Tibial artery (tissue), 4 donors: ENCODE measurements at regions not wholly inside any gene's neighbourhood (a gene's known extent, or its start where the extent isn't known, plus 50 kb on each side); places are given as distances from the start of the nearest gene placed in this dataset.
A peak's percentile ranks its signal among the peaks of the same experiment; 100 is the strongest.

ENCODE experiments used
- DNase-seq, 2 donors: peaks; one replicate each; pipeline ENCODE4 v3.0.0-alpha.2; 2019
- H3K27ac ChIP-seq, 2 donors: fragments of 200-600 bp; sonication (generic) in 1 of 2; 1 replicate in 1 of 2; 2 replicates in 1 of 2; pipeline ENCODE4 v1.5.1; 2018 to 2019; ENCODE audit warnings: mild to moderate bottlenecking in 1 of 2
- H3K27me3 ChIP-seq, 2 donors: fragments of 200-600 bp; sonication (generic) in 1 of 2; one replicate each; pipeline versions ENCODE4 v1.5.1 to v1.6.0; 2016 to 2019
- H3K36me3 ChIP-seq, 3 donors: fragments of 200-600 bp; sonication (generic) in 2 of 3; one replicate each; pipeline ENCODE4 v1.5.1; 2016 to 2019; ENCODE audit warnings: mild to moderate bottlenecking in 2 of 3
- H3K4me1 ChIP-seq, 4 donors: fragments of 200-600 bp; sonication (generic) in 2 of 4; 1 replicate in 3 of 4; 2 replicates in 1 of 4; pipeline ENCODE4 v1.5.1; 2016 to 2019
- H3K4me3 ChIP-seq, 2 donors: fragments of 200-600 bp; sonication (generic) in 1 of 2; 1 replicate in 1 of 2; 2 replicates in 1 of 2; pipeline ENCODE4 v1.5.1; 2018 to 2019; ENCODE audit warnings: mild to moderate bottlenecking in 2 of 2
- H3K9me3 ChIP-seq, 3 donors: fragments of 200-600 bp; sonication (generic) in 1 of 3; one replicate each; pipeline ENCODE4 v1.5.1; 2016 to 2019
- CTCF ChIP-seq, 2 experiments: fragments of 200-600 bp in 1 of 2; fragments of 450-650 bp in 1 of 2; IDR thresholded peaks; one replicate each; pipeline ENCODE4 v1.5.1; 2017 to 2019; ENCODE audit warnings: antibody characterized with exemption in 2 of 2, mild to moderate bottlenecking in 1 of 2, moderate library complexity in 1 of 2
- intact Hi-C: fragments of 100-400 bp; cut with DNase I; formaldehyde crosslinking; loops from one replicate; pipeline ENCODE4 v1.15.0; 2023; ENCODE audit warnings: low total_unique reads

- Histone ChIP-seq H3K36me3 (no peaks in the 10 kb centered on the region), H3K4me1 (no peaks in the 10 kb centered on the region), H3K4me3 (no peak overlapping the region), H3K27ac (no peak overlapping the region), H3K27me3 (no peaks in the 10 kb centered on the region), H3K9me3 (no peaks in the 10 kb centered on the region)
- DNase-seq = no peak
- no peak for TF ChIP-seq CTCF (IDR thresholded peaks at IDR 0.05)
- intact Hi-C loops = no loop called here
Observed at GRCh38 chr12:90111791-90112580, 403.3 kb upstream of the ATP2B1 start.

- Histone ChIP-seq H3K4me3 (no peak overlapping the region), H3K36me3 (no peaks in the 10 kb centered on the region), H3K4me1 (no peaks in the 10 kb centered on the region), H3K9me3 (no peaks in the 10 kb centered on the region), H3K27ac (no peak overlapping the region), H3K27me3 (no peaks in the 10 kb centered on the region)
- no peak for TF ChIP-seq CTCF (IDR thresholded peaks at IDR 0.05)
- intact Hi-C loops = no loop called here
- no peak for DNase-seq
Observed at GRCh38 chr12:90106568-90106967, 397.9 kb upstream of the ATP2B1 start.

GRCh38 chr12:90102957-90103652 is 394.5 kb upstream of the ATP2B1 start:
- no peaks in the 10 kb centered on the region for H3K36me3 ChIP-seq
- no peak for DNase-seq
- H3K9me3 ChIP-seq = no peaks in the 10 kb centered on the region
- H3K27ac ChIP-seq = no peak overlapping the region
- intact Hi-C loops = no loop called here
- no peaks in the 10 kb centered on the region for H3K27me3 ChIP-seq
- H3K4me3 ChIP-seq = no peak overlapping the region
- TF ChIP-seq CTCF (IDR thresholded peaks at IDR 0.05) = peak; percentile 24 to 31
- peaks cover 0 to 19% (median 5%) of the 10 kb centered on the region in 4 donors for H3K4me1 ChIP-seq

GRCh38 chr12:90100579-90100978 is 391.9 kb upstream of the ATP2B1 start:
- Histone ChIP-seq H3K27ac (no peak overlapping the region), H3K4me1 (peaks cover 0 to 20% (median 5%) of the 10 kb centered on the region in 4 donors), H3K27me3 (no peaks in the 10 kb centered on the region), H3K4me3 (no peak overlapping the region), H3K9me3 (no peaks in the 10 kb centered on the region), H3K36me3 (no peaks in the 10 kb centered on the region)
- DNase-seq = no peak
- intact Hi-C loops = no loop called here
- TF ChIP-seq CTCF (IDR thresholded peaks at IDR 0.05) = no peak

GRCh38 chr12:90099288-90099687 is 390.6 kb upstream of the ATP2B1 start:
- no peak for DNase-seq
- no peak overlapping the region for H3K4me3 ChIP-seq
- intact Hi-C loops = no loop called here
- H3K36me3 ChIP-seq = no peaks in the 10 kb centered on the region
- H3K9me3 ChIP-seq = no peaks in the 10 kb centered on the region
- TF ChIP-seq CTCF (IDR thresholded peaks at IDR 0.05) = no peak
- no peaks in the 10 kb centered on the region for H3K27me3 ChIP-seq
- H3K4me1 ChIP-seq = peaks cover 0 to 20% (median 5%) of the 10 kb centered on the region in 4 donors
- H3K27ac ChIP-seq = no peak overlapping the region
